Neural crest cell (in vitro differentiated cells): ENCODE measurements at regions not wholly inside any gene's neighbourhood (a gene's known extent, or its start where the extent isn't known, plus 50 kb on each side); places are given as distances from the start of the nearest gene placed in this dataset.
"Not testable (repeated sequence)": the region's sequence is repeated elsewhere in the genome, so short reads cannot be mapped to it uniquely, and the experiment has no call there.

Source experiments
- DNase-seq: peaks from one replicate; pipeline ENCODE4 v3.0.0; 2021; ENCODE audit warnings: low read depth, mixed read lengths, low spot score
- H3K27ac Mint-ChIP-seq: one replicate; pipeline ENCODE4 v1.8.0; 2021; ENCODE audit warnings: mild to moderate bottlenecking, mixed read lengths; ENCODE audit not compliant: unreplicated experiment
- H3K27me3 Mint-ChIP-seq: 2 replicates; pipeline ENCODE4 v1.8.0; 2021; ENCODE audit warnings: low read depth, mild to moderate bottlenecking, mixed read lengths
- H3K36me3 Mint-ChIP-seq: 2 replicates; pipeline ENCODE4 v1.8.0; 2021; ENCODE audit warnings: low read depth, mild to moderate bottlenecking, mixed read lengths
- H3K4me1 Mint-ChIP-seq: 2 replicates; pipeline ENCODE4 v1.8.0; 2021; ENCODE audit warnings: mixed read lengths
- H3K4me3 Mint-ChIP-seq: one replicate; pipeline ENCODE4 v1.8.0; 2021; ENCODE audit warnings: mild to moderate bottlenecking, mixed read lengths
- H3K9me3 Mint-ChIP-seq: 2 replicates; pipeline ENCODE4 v1.8.0; 2021; ENCODE audit warnings: mixed read lengths
- CTCF ChIP-seq: fragments of 200-600 bp; sonication (generic); conservative IDR thresholded peaks from 2 replicates; pipeline ENCODE4 v1.5.0; 2021; ENCODE audit warnings: antibody characterized with exemption, mild to moderate bottlenecking

DNA sequence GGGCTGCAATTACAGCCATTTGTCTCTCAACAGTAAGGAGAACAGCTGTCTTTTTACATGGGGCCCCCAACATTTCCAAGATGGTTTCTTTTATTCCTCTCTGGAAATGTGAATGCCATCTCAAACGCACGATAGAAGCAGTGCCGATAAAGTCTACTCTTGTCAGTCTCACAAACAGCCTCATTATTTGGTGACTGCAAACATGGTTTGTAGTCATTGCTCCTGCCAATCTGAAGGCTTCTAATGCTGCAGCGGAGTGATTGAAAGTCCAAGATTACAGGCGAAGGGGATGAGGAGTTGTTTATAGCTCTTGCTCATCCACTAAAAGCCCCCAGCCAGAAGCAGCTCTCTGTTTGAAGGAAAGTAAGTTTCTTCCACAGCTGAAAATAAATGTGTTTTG, 657.1 kb downstream of the CBLN4 start:
- no peak for TF ChIP-seq CTCF
- Mint-ChIP-seq H3K4me1 (no peaks in the 10 kb centered on the region), H3K27me3 (peaks cover 3% of the 10 kb centered on the region), H3K36me3 (no peaks in the 10 kb centered on the region), H3K4me3 (no peak overlapping the region), H3K27ac (no peak overlapping the region), H3K9me3 (peaks cover 5% of the 10 kb centered on the region)
- no peak for DNase-seq

DNA sequence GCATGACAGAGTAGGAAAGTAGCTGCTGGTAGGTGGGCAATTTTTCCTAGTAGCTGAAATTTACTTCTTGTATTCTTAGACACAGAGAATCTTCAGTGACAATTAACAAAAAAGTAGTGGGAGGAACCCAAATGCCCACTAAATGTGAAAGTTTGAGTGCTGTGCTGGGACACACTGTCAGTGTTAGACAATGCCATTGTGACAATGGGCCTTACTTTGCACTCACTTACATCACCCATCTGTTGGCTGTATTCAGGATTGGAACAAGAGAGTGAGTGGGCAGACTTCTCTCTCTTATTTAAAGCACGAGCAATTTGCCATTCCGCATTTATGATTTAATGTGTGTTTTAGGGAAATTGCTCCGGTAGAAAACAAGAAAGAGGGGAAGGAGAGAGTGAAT, 662.5 kb downstream of the CBLN4 start:
- no peak for DNase-seq
- no peaks in the 10 kb centered on the region for H3K4me1 Mint-ChIP-seq
- no peak for TF ChIP-seq CTCF
- H3K4me3 Mint-ChIP-seq, result no peak overlapping the region
- no peaks in the 10 kb centered on the region for H3K36me3 Mint-ChIP-seq
- no peak overlapping the region for H3K27ac Mint-ChIP-seq
- H3K9me3 Mint-ChIP-seq, result peaks cover 2% of the 10 kb centered on the region
- peaks cover 11% of the 10 kb centered on the region for H3K27me3 Mint-ChIP-seq

DNA sequence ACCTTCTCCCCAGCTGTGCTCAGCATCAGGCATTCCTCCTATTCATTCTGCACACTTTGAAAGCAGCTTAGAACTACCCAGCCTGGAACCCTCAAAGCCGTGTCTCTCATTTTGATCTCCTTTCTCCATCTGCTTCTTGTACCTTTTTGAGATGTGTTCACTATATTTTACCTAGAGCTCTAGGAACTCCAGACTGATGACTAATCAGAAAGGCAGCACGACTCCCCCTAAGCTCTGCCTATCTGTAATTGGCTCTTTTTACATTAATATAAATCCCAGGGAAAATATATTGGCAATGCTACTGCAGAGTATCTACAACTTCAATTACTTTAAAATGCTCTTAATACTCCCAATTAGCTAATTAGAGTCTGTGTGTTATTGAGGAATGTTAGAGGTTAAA, 671.5 kb downstream of the CBLN4 start:
- Mint-ChIP-seq H3K27me3 (no peaks in the 10 kb centered on the region), H3K27ac (no peak overlapping the region), H3K4me3 (no peak overlapping the region), H3K4me1 (no peaks in the 10 kb centered on the region), H3K36me3 (no peaks in the 10 kb centered on the region), H3K9me3 (no peaks in the 10 kb centered on the region)
- TF ChIP-seq CTCF, result no peak
- no peak for DNase-seq

- no peak for DNase-seq
- Mint-ChIP-seq H3K4me3 (no peak overlapping the region), H3K9me3 (no peaks in the 10 kb centered on the region), H3K4me1 (no peaks in the 10 kb centered on the region), H3K27me3 (peaks cover 2% of the 10 kb centered on the region), H3K27ac (no peak overlapping the region), H3K36me3 (no peaks in the 10 kb centered on the region)
- TF ChIP-seq CTCF, result no peak
These were observed 676.2 kb downstream of the CBLN4 start for GRCh38 chr20:55329108-55329507.

DNA sequence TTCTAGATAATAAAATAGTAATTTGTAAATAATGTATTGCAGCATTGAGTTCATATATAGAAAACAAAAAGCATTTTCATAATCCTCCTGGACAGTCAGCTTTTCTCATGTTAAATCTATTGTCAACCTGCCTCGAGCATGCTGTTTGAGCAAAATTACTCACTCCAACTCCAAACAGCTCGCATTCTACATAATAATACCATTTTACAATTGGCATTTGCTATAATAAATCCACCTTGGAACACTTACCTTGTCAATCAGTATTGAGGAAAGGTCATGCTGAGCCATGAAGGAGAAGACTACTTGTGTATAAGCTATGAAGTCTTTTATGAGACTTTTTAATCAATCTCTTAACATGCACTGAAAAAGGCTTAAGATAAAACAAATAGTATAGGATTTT, 682.6 kb downstream of the CBLN4 start:
- H3K27me3 Mint-ChIP-seq, result peaks cover 2% of the 10 kb centered on the region
- no peak for DNase-seq
- no peaks in the 10 kb centered on the region for H3K36me3 Mint-ChIP-seq
- TF ChIP-seq CTCF, result no peak
- H3K9me3 Mint-ChIP-seq, result no peaks in the 10 kb centered on the region
- H3K4me3 Mint-ChIP-seq, result no peak overlapping the region
- no peak overlapping the region for H3K27ac Mint-ChIP-seq
- no peaks in the 10 kb centered on the region for H3K4me1 Mint-ChIP-seq

GRCh38 chr20:55316753-55317152, 688.6 kb downstream of the CBLN4 start:
- Mint-ChIP-seq H3K4me1 (no peaks in the 10 kb centered on the region), H3K36me3 (no peaks in the 10 kb centered on the region), H3K4me3 (no peak overlapping the region), H3K9me3 (no peaks in the 10 kb centered on the region), H3K27me3 (peaks cover 7% of the 10 kb centered on the region), H3K27ac (no peak overlapping the region)
- no peak for DNase-seq
- no peak for TF ChIP-seq CTCF

- not testable (repeated sequence) for H3K4me1 Mint-ChIP-seq, DNase-seq, H3K27ac Mint-ChIP-seq, H3K36me3 Mint-ChIP-seq, H3K9me3 Mint-ChIP-seq, H3K4me3 Mint-ChIP-seq
- H3K27me3 Mint-ChIP-seq, result peaks cover 15% of the 10 kb centered on the region
These were observed 694.5 kb downstream of the CBLN4 start for GRCh38 chr20:55310844-55311243.
